Cardiac muscle cell (in vitro differentiated cells and primary cell): ENCODE measurements at regions not wholly inside any gene's neighbourhood (a gene's known extent, or its start where the extent isn't known, plus 50 kb on each side); places are given as distances from the start of the nearest gene placed in this dataset.
A peak's percentile ranks its signal among the peaks of the same experiment; 100 is the strongest.

Experiments used
- DNase-seq, 2 donors: peaks; one replicate each; pipeline versions ENCODE4 v3.0.0 to v3.0.0-alpha.2; 2010 to 2017; ENCODE audit warnings: low read depth in 1 of 2, low spot score in 1 of 2
- H3K27ac ChIP-seq: fragments of 200-600 bp; sonication (generic); 2 replicates; pipeline ENCODE4 v1.5.1; 2016
- H3K27me3 ChIP-seq: fragments of 200-600 bp; sonication (generic); 2 replicates; pipeline ENCODE4 v1.6.0; 2016; ENCODE audit warnings: control low read depth
- H3K36me3 ChIP-seq: fragments of 200-600 bp; sonication (generic); 2 replicates; pipeline ENCODE4 v1.5.1; 2016; ENCODE audit warnings: control low read depth
- H3K4me1 ChIP-seq: fragments of 200-600 bp; sonication (generic); 2 replicates; pipeline ENCODE4 v1.8.1; 2017; ENCODE audit warnings: low read depth, mild to moderate bottlenecking, mixed run types
- H3K4me3 ChIP-seq: fragments of 200-600 bp; sonication (generic); 2 replicates; pipeline ENCODE4 v1.5.1; 2016; ENCODE audit warnings: mild to moderate bottlenecking
- H3K9me3 ChIP-seq: fragments of 200-600 bp; sonication (generic); 2 replicates; pipeline ENCODE4 v1.5.1; 2017; ENCODE audit warnings: low read depth, mild to moderate bottlenecking, control low read depth
- TF ChIP-seq, protein P1 (sequence below): IDR thresholded peaks from 2 replicates; pipeline ENCODE4 v1.5.1; 2012; ENCODE audit warnings: low read depth, mild to moderate bottlenecking, low read length

DNA sequence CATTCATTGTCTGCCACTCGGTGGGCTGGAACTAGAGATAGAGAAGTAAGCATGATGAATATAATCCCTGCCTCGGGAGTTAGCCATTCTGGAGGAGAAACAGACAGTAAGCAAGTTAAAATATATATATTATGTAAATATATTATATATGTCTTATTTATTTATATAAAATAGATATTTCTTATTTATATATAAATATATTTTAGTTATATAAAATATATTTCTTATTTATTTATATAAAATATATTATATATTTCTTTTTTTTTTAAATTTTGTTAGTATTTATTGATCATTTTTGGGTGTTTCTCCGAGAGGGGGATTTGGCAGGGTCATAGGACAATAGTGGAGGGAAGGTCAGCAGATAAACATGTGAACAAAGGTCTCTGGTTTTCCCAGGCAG lies 78.1 kb upstream of the TBX5 start:
- TF ChIP-seq, protein P1, sequence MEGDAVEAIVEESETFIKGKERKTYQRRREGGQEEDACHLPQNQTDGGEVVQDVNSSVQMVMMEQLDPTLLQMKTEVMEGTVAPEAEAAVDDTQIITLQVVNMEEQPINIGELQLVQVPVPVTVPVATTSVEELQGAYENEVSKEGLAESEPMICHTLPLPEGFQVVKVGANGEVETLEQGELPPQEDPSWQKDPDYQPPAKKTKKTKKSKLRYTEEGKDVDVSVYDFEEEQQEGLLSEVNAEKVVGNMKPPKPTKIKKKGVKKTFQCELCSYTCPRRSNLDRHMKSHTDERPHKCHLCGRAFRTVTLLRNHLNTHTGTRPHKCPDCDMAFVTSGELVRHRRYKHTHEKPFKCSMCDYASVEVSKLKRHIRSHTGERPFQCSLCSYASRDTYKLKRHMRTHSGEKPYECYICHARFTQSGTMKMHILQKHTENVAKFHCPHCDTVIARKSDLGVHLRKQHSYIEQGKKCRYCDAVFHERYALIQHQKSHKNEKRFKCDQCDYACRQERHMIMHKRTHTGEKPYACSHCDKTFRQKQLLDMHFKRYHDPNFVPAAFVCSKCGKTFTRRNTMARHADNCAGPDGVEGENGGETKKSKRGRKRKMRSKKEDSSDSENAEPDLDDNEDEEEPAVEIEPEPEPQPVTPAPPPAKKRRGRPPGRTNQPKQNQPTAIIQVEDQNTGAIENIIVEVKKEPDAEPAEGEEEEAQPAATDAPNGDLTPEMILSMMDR: no peak
- peaks cover 67% of the 10 kb centered on the region for H3K27me3 ChIP-seq

DNA sequence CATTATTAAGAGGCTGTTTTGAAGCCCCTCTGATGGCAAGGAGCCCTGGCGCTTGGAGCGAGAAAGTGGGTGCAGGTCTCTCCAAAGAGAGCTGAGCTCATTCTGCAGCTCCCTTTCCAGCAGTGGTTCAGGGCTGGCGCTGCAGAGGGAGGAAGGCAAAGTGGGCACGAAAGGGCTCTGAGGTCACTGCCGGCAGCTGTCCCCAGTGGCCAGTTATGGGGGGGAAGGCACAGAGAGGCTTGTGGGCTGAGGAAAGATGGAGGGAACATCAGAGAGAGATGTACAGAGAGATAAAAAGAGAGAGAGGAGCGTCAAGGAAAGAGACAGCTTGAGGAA lies 75.2 kb upstream of the TBX5 start:
- DNase-seq: peak in 1 of 2 donors; percentile 31
- Histone ChIP-seq H3K4me1 (peaks cover 19% of the 10 kb centered on the region), H3K36me3 (no peaks in the 10 kb centered on the region), H3K27me3 (peaks cover 66% of the 10 kb centered on the region), H3K9me3 (no peaks in the 10 kb centered on the region), H3K27ac (no peak overlapping the region), H3K4me3 (peak overlapping the region; percentile 47)
- TF ChIP-seq, protein P1: no peak

More for the DNA sequence above, 78.1 kb upstream of the TBX5 start:
- H3K4me1 ChIP-seq: peaks cover 18% of the 10 kb centered on the region
- H3K4me3 ChIP-seq: no peak overlapping the region
- no peak for DNase-seq
- H3K36me3 ChIP-seq: no peaks in the 10 kb centered on the region
- no peak overlapping the region for H3K27ac ChIP-seq
- no peaks in the 10 kb centered on the region for H3K9me3 ChIP-seq

DNA sequence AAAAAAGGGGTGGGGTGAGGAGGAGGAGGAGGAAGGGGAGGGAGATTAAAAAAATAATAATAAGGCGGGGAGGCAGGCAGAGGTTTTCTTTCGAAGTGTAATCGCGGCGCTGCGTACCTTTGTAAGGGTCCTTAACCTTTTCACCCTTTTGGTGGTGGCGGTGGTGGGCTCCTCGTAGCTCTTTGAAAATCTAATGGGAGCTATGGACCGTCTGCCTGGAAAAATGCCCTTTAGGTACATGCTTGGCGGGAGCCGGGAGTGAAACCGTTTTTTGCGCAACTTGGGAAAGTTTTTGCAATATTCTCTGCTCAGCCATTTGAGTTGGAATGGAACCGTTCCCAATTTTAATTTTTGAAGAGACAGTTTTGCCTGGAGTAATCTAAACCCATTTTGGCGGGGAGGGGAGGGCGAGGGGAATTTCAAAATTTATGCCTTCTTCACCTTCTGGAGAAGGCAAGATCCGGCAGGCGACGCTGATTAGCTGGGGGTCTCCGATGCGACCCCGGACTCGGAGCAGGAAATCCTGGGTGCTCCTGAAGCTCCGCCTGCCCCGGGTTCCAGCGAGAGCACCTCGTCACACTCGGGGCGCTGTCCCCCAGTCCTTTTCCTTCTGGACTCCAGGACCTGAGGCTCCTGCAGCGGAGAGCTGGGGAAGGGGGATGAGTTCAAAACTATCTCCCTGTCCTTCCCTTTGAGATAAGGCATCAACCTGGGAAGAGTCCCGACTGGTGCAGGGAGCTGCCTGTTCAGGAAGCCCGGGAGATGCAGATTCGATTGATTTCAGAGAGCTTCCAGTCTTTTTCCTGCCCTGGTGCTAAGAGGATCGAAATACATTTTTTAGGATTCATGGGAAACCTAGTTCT lies 74.6 kb upstream of the TBX5 start:
- peak in 1 of 2 donors; percentile 76 for DNase-seq
- Histone ChIP-seq H3K36me3 (no peaks in the 10 kb centered on the region), H3K4me1 (peaks cover 19% of the 10 kb centered on the region), H3K4me3 (peak overlapping the region; percentile 47), H3K9me3 (no peaks in the 10 kb centered on the region), H3K27me3 (peaks cover 66% of the 10 kb centered on the region), H3K27ac (no peak overlapping the region)
- TF ChIP-seq, protein P1: no peak

DNA sequence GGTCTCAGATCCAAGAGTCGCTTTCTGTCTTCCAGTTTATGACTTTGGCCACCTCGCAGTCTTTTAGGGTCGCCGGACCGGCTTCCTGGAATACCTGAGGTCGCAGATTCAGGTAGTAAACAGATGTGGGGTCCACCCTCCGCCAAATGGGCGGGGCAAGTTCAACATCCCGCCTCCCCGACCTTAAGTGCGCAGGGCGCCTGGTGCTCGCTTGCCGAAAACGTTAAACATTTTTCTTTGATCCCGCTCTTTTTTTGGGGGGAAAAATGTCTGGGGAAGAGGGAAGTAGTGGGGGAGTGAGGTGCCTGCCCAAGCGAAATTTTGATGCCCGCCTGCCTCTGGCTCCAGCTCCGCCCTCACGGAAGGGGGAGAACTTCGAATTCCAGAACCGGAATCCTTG lies 73.9 kb upstream of the TBX5 start:
- Histone ChIP-seq H3K27me3 (peaks cover 66% of the 10 kb centered on the region), H3K36me3 (no peaks in the 10 kb centered on the region), H3K4me3 (peak overlapping the region; percentile 47), H3K9me3 (no peaks in the 10 kb centered on the region), H3K4me1 (peaks cover 19% of the 10 kb centered on the region), H3K27ac (no peak overlapping the region)
- TF ChIP-seq, protein P1: no peak
- peak in 1 of 2 donors; percentile 9 for DNase-seq

DNA sequence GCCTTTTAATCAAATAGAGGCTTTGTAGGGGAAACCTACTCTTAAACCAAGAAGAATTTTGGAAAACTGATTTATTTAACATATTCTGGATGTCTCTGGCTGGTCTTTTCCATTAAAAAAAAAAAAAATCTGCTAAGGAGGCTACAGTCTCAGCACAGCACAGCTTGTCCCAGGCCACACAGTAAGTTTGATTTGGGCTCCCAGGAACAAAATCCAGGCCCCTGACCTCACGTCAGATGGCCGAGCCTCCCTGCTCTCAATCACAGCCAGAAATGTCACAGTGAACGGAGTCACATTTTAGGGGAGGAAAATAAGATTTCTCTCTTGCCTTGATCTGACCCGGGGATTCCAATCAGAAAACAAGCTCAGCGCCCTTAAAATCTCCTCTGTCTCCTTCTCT lies 72.9 kb upstream of the TBX5 start:
- Histone ChIP-seq H3K9me3 (no peaks in the 10 kb centered on the region), H3K27ac (no peak overlapping the region), H3K4me3 (no peak overlapping the region), H3K4me1 (peaks cover 17% of the 10 kb centered on the region), H3K27me3 (peaks cover 66% of the 10 kb centered on the region), H3K36me3 (no peaks in the 10 kb centered on the region)
- TF ChIP-seq, protein P1: no peak
- DNase-seq: no peak
